GM12878 (cell line): ENCODE measurements at regions not wholly inside any gene's neighbourhood (a gene's known extent, or its start where the extent isn't known, plus 50 kb on each side); places are given as distances from the start of the nearest gene placed in this dataset.

ENCODE experiments used
- CBFB ChIP-seq: IDR thresholded peaks from 2 replicates; pipeline ENCODE4 v1.6.1; 2016; ENCODE audit warnings: antibody characterized with exemption, low read depth
- CTCF ChIP-seq, 3 experiments: IDR thresholded peaks in 2 of 3; conservative IDR thresholded peaks in 1 of 3; 2 replicates each; pipeline ENCODE4 v1.5.1; 2011; ENCODE audit warnings: low read depth in 3 of 3, low read length in 3 of 3, mild to moderate bottlenecking in 3 of 3, control low read depth in 2 of 3, moderate library complexity in 2 of 3, inconsistent platforms in 1 of 3, mixed read lengths in 1 of 3; ENCODE audit not compliant: control insufficient read depth in 2 of 3, insufficient read depth in 1 of 3; ENCODE audit errors: extremely low read depth in 1 of 3
- EP300 ChIP-seq, 2 experiments: fragments of 150-350 bp in 1 of 2; IDR thresholded peaks; 2 replicates each; pipeline ENCODE4 v1.6.1; 2011 to 2012; ENCODE audit warnings: low read depth in 2 of 2, low read length in 2 of 2, borderline replicate concordance in 1 of 2, improper control_type of control experiment in 1 of 2, inconsistent platforms in 1 of 2; ENCODE audit not compliant: control insufficient read depth in 1 of 2
- GABPA ChIP-seq: IDR thresholded peaks from 2 replicates; pipeline ENCODE4 v1.6.1; 2014; ENCODE audit warnings: antibody characterized with exemption, low read depth, mild to moderate bottlenecking, inconsistent platforms
- GATAD2B ChIP-seq: fragments of 450-650 bp; conservative IDR thresholded peaks from 2 replicates; pipeline ENCODE4 v1.6.1; 2017; ENCODE audit warnings: low read depth, mild to moderate bottlenecking, moderate library complexity
- JUND ChIP-seq: IDR thresholded peaks from 2 replicates; pipeline ENCODE4 v1.6.1; 2012; ENCODE audit warnings: low read depth, mild to moderate bottlenecking, low read length, improper control_type of control experiment, moderate library complexity
- NR2C1 ChIP-seq: fragments of 450-650 bp; IDR thresholded peaks from 2 replicates; pipeline ENCODE4 v1.6.1; 2017; ENCODE audit warnings: antibody characterized with exemption, mild to moderate bottlenecking, moderate library complexity
- POLR2A ChIP-seq: IDR thresholded peaks from 2 replicates; pipeline ENCODE4 v1.6.1; 2011; ENCODE audit warnings: low read depth, mild to moderate bottlenecking, low read length
- RAD21 ChIP-seq: IDR thresholded peaks from 2 replicates; pipeline ENCODE4 v1.6.1; 2011; ENCODE audit warnings: mild to moderate bottlenecking, low read depth, low read length, moderate library complexity; ENCODE audit not compliant: insufficient read depth
- SMAD5 ChIP-seq: IDR thresholded peaks from 2 replicates; pipeline ENCODE4 v1.6.1; 2016; ENCODE audit warnings: antibody characterized with exemption, low read depth
- ZBTB4 ChIP-seq: fragments of 450-650 bp; formaldehyde crosslinking; IDR thresholded peaks from 2 replicates; pipeline ENCODE4 v1.4.0; 2022; ENCODE audit warnings: mild to moderate bottlenecking, moderate library complexity
- ZNF592 ChIP-seq: fragments of 450-650 bp; IDR thresholded peaks from 2 replicates; pipeline ENCODE4 v1.6.1; 2017; ENCODE audit warnings: mild to moderate bottlenecking, moderate library complexity
- TF ChIP-seq, protein P1 (sequence below): fragments of 450-650 bp; IDR thresholded peaks from 2 replicates; pipeline ENCODE4 v1.6.1; 2016; ENCODE audit warnings: mild to moderate bottlenecking, moderate library complexity, borderline replicate concordance

GRCh38 chr11:29281271-29281777 lies 735.5 kb downstream of the KCNA4 start:
- TF ChIP-seq ZBTB4 (CRISPR knock-in tag) (no peak), NR2C1 (no peak), EP300 (IDR thresholded peaks at IDR 0.05; ENCODE audit: borderline replicate concordance in 1 of 2, control insufficient read depth in 1 of 2, low read depth in 2 of 2, low read length in 2 of 2) (no peak), GABPA (no peak), RAD21 (no peak), POLR2A (no peak), CTCF (IDR thresholded peaks at IDR 0.05 in 2 of 3, conservative IDR thresholded peaks at IDR 0.05 in 1 of 3; ENCODE audit: control insufficient read depth in 2 of 3, extremely low read depth in 1 of 3, insufficient read depth in 1 of 3, low read depth in 3 of 3, low read length in 3 of 3) (no peak), CBFB (no peak), SMAD5 (no peak), GATAD2B (no peak), JUND (no peak), ZNF592 (no peak)
- TF ChIP-seq, protein P1, sequence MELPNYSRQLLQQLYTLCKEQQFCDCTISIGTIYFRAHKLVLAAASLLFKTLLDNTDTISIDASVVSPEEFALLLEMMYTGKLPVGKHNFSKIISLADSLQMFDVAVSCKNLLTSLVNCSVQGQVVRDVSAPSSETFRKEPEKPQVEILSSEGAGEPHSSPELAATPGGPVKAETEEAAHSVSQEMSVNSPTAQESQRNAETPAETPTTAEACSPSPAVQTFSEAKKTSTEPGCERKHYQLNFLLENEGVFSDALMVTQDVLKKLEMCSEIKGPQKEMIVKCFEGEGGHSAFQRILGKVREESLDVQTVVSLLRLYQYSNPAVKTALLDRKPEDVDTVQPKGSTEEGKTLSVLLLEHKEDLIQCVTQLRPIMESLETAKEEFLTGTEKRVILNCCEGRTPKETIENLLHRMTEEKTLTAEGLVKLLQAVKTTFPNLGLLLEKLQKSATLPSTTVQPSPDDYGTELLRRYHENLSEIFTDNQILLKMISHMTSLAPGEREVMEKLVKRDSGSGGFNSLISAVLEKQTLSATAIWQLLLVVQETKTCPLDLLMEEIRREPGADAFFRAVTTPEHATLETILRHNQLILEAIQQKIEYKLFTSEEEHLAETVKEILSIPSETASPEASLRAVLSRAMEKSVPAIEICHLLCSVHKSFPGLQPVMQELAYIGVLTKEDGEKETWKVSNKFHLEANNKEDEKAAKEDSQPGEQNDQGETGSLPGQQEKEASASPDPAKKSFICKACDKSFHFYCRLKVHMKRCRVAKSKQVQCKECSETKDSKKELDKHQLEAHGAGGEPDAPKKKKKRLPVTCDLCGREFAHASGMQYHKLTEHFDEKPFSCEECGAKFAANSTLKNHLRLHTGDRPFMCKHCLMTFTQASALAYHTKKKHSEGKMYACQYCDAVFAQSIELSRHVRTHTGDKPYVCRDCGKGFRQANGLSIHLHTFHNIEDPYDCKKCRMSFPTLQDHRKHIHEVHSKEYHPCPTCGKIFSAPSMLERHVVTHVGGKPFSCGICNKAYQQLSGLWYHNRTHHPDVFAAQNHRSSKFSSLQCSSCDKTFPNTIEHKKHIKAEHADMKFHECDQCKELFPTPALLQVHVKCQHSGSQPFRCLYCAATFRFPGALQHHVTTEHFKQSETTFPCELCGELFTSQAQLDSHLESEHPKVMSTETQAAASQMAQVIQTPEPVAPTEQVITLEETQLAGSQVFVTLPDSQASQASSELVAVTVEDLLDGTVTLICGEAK: no peak
